Keratinocyte (primary cell): ENCODE measurements at regions not wholly inside any gene's neighbourhood (a gene's known extent, or its start where the extent isn't known, plus 50 kb on each side); places are given as distances from the start of the nearest gene placed in this dataset.

Source experiments
- DNase-seq: peaks from one replicate; pipeline ENCODE4 v3.0.0-alpha.2; 2011; ENCODE audit warnings: low read depth, missing footprints, low spot score
- FAIRE-seq: peaks from 2 replicates; lab custom pipeline; 2011; peaks lifted over from hg19 to GRCh38; lab: Jason Lieb, UNC
- H2AFZ ChIP-seq: 2 replicates; pipeline ENCODE4 v1.6.0; 2012; ENCODE audit warnings: low read length, control low read depth, inconsistent platforms; ENCODE audit not compliant: control insufficient read depth
- H3K27ac ChIP-seq: 2 replicates; pipeline ENCODE4 v1.5.1; 2011; ENCODE audit warnings: low read length; ENCODE audit not compliant: control insufficient read depth, insufficient read depth
- H3K27me3 ChIP-seq: 3 replicates; pipeline ENCODE4 v1.6.0; 2011; ENCODE audit warnings: low read length; ENCODE audit not compliant: control insufficient read depth, insufficient read depth; ENCODE audit errors: extremely low read depth
- H3K36me3 ChIP-seq, 2 experiments: 2 replicates in 1 of 2; 3 replicates in 1 of 2; pipeline ENCODE4 v1.5.1; 2011; ENCODE audit warnings: low read length in 2 of 2, mild to moderate bottlenecking in 1 of 2; ENCODE audit not compliant: control insufficient read depth in 2 of 2, insufficient read depth in 2 of 2; ENCODE audit errors: extremely low read depth in 1 of 2
- H3K4me1 ChIP-seq: 3 replicates; pipeline ENCODE4 v1.5.1; 2011; ENCODE audit warnings: low read length; ENCODE audit not compliant: control insufficient read depth, insufficient read depth; ENCODE audit errors: extremely low read depth
- H3K4me2 ChIP-seq: 3 replicates; pipeline ENCODE4 v1.6.0; 2011; ENCODE audit warnings: low read depth, low read length; ENCODE audit not compliant: control insufficient read depth, insufficient read depth; ENCODE audit errors: extremely low read depth
- H3K4me3 ChIP-seq, 3 experiments: fragments of 200-600 bp in 1 of 3; sonication (generic) in 1 of 3; 2 replicates in 2 of 3; 3 replicates in 1 of 3; pipeline ENCODE4 v1.5.1; 2011 to 2016; ENCODE audit warnings: low read length in 3 of 3, mild to moderate bottlenecking in 3 of 3, control low read depth in 2 of 3, inconsistent platforms in 1 of 3, low read depth in 1 of 3, mixed read lengths in 1 of 3, mixed run types in 1 of 3, moderate library complexity in 1 of 3; ENCODE audit not compliant: control insufficient read depth in 2 of 3, insufficient read depth in 2 of 3; ENCODE audit errors: extremely low read depth in 1 of 3
- H3K79me2 ChIP-seq: 2 replicates; pipeline ENCODE4 v1.6.0; 2012; ENCODE audit warnings: low read length; ENCODE audit not compliant: control insufficient read depth, insufficient read depth
- H3K9ac ChIP-seq: 3 replicates; pipeline ENCODE4 v1.6.0; 2011; ENCODE audit warnings: low read length; ENCODE audit not compliant: control insufficient read depth, insufficient read depth; ENCODE audit errors: extremely low read depth
- H3K9me1 ChIP-seq: 3 replicates; pipeline ENCODE4 v1.6.0; 2011; ENCODE audit warnings: low read length; ENCODE audit not compliant: control insufficient read depth, insufficient read depth; ENCODE audit errors: extremely low read depth
- H3K9me3 ChIP-seq: 2 replicates; pipeline ENCODE4 v1.5.1; 2012; ENCODE audit warnings: low read depth, low read length; ENCODE audit not compliant: control insufficient read depth
- H4K20me1 ChIP-seq: 3 replicates; pipeline ENCODE4 v1.6.0; 2011; ENCODE audit warnings: low read length; ENCODE audit not compliant: control insufficient read depth, insufficient read depth; ENCODE audit errors: extremely low read depth
- CTCF ChIP-seq, 3 experiments: IDR thresholded peaks in 1 of 3; conservative IDR thresholded peaks in 1 of 3; optimal IDR thresholded peaks in 1 of 3; 2 replicates in 2 of 3; 3 replicates in 1 of 3; pipeline versions ENCODE3 to v1.5.1; 2011; ENCODE audit warnings: low read length in 3 of 3, mild to moderate bottlenecking in 3 of 3, moderate library complexity in 2 of 3, control low read depth in 1 of 3, inconsistent platforms in 1 of 3; ENCODE audit not compliant: insufficient read depth in 2 of 3; ENCODE audit errors: extremely low read depth in 1 of 3
- EZH2 ChIP-seq: IDR thresholded peaks from one replicate; pipeline ENCODE4 v1.6.1; 2012; ENCODE audit warnings: inconsistent platforms, mild to moderate bottlenecking, low read length, moderate library complexity
- dilution Hi-C: fragments of 300-500 bp; cut with MboI; formaldehyde crosslinking; loops from one replicate; pipeline ENCODE4 v1.7.0; 2020; ENCODE audit warnings: low sequenced_read_pairs; ENCODE audit not compliant: extremely low pct_ligation_motif_present

- Histone ChIP-seq H2AFZ (no peak overlapping the region), H3K36me3 (no peaks in the 10 kb centered on the region), H3K9me1 (no peaks in the 10 kb centered on the region), H3K27ac (no peak overlapping the region), H3K79me2 (no peaks in the 10 kb centered on the region), H3K9me3 (no peaks in the 10 kb centered on the region), H3K9ac (no peak overlapping the region), H3K4me1 (no peaks in the 10 kb centered on the region), H3K27me3 (no peaks in the 10 kb centered on the region), H3K4me3 (no peak overlapping the region), H4K20me1 (no peaks in the 10 kb centered on the region), H3K4me2 (no peak overlapping the region)
- FAIRE-seq (no peak), DNase-seq (no peak)
- dilution Hi-C loops, result no loop called here
- no peak for TF ChIP-seq CTCF (optimal IDR thresholded peaks at IDR 0.05 in 1 of 3, IDR thresholded peaks at IDR 0.05 in 1 of 3, conservative IDR thresholded peaks at IDR 0.05 in 1 of 3; ENCODE audit: extremely low read depth in 1 of 3, insufficient read depth in 2 of 3, low read length in 3 of 3)
- TF ChIP-seq EZH2, result no peak
Observed at GRCh38 chr9:14380061-14380836, 66.3 kb upstream of the NFIB start.

- DNase-seq, result no peak
- no peak overlapping the region for H3K4me2 ChIP-seq
- H3K4me1 ChIP-seq, result no peaks in the 10 kb centered on the region
- H3K9me3 ChIP-seq, result no peaks in the 10 kb centered on the region
- no peak overlapping the region for H3K9ac ChIP-seq
- no peak overlapping the region for H3K4me3 ChIP-seq
- TF ChIP-seq CTCF (optimal IDR thresholded peaks at IDR 0.05 in 1 of 3, IDR thresholded peaks at IDR 0.05 in 1 of 3, conservative IDR thresholded peaks at IDR 0.05 in 1 of 3; ENCODE audit: extremely low read depth in 1 of 3, insufficient read depth in 2 of 3, low read length in 3 of 3) (no peak), EZH2 (no peak)
- H3K79me2 ChIP-seq, result no peaks in the 10 kb centered on the region
- no peaks in the 10 kb centered on the region for H3K36me3 ChIP-seq
- no peaks in the 10 kb centered on the region for H3K9me1 ChIP-seq
- no peaks in the 10 kb centered on the region for H4K20me1 ChIP-seq
- H2AFZ ChIP-seq, result no peak overlapping the region
- FAIRE-seq, result no peak
- H3K27ac ChIP-seq, result no peak overlapping the region
- dilution Hi-C loops, result no loop called here
- no peaks in the 10 kb centered on the region for H3K27me3 ChIP-seq
Observed at GRCh38 chr9:14379280-14379679, 65.3 kb upstream of the NFIB start.
